OCI-LY3 (cell line): ENCODE measurements at regions not wholly inside any gene's neighbourhood (a gene's known extent, or its start where the extent isn't known, plus 50 kb on each side); places are given as distances from the start of the nearest gene placed in this dataset.

Experiments used
- H2AFZ ChIP-seq: fragments of 200-600, 300-600 bp; shearing (Covaris generic); 2 replicates; pipeline ENCODE4 v1.6.0; 2014; ENCODE audit warnings: antibody characterized with exemption, low read depth, low read length
- H3K27ac ChIP-seq: fragments of 200-600, 300-600 bp; sonication (generic); 2 replicates; pipeline ENCODE4 v1.5.1; 2014; ENCODE audit warnings: mild to moderate bottlenecking, low read length, moderate library complexity, mixed read lengths
- H3K27me3 ChIP-seq: fragments of 200-600, 300-600 bp; sonication (generic); 2 replicates; pipeline ENCODE4 v1.6.1; 2014; ENCODE audit warnings: low read depth, low read length, mixed read lengths
- H3K36me3 ChIP-seq: fragments of 200-600, 300-600 bp; sonication (generic); replicated peaks from 2 replicates; pipeline ENCODE3; 2014; ENCODE audit warnings: low read depth, low read length, mixed read lengths
- H3K4me1 ChIP-seq: fragments of 300-600, 200-600 bp; sonication (generic); 2 replicates; pipeline ENCODE4 v1.6.1; 2014; ENCODE audit warnings: low read length, mixed read lengths
- H3K4me2 ChIP-seq: fragments of 200-600, 300-600 bp; sonication (generic); 2 replicates; pipeline ENCODE4 v1.6.1; 2014; ENCODE audit warnings: low read length, mixed read lengths
- H3K4me3 ChIP-seq: fragments of 300-600, 200-600 bp; sonication (generic); 2 replicates; pipeline ENCODE4 v1.5.1; 2014; ENCODE audit warnings: antibody characterized with exemption, mild to moderate bottlenecking, low read length, moderate library complexity
- H3K79me2 ChIP-seq: fragments of 300-600, 200-600 bp; shearing (Covaris generic); 2 replicates; pipeline ENCODE4 v1.6.1; 2014; ENCODE audit warnings: mild to moderate bottlenecking, low read length, mixed read lengths
- H3K9ac ChIP-seq: fragments of 300-600, 200-600 bp; shearing (Covaris generic); 2 replicates; pipeline ENCODE4 v1.6.0; 2014; ENCODE audit warnings: mild to moderate bottlenecking, low read length, moderate library complexity
- H3K9me3 ChIP-seq: fragments of 200-600, 300-600 bp; shearing (Covaris generic); 2 replicates; pipeline ENCODE4 v1.6.1; 2014; ENCODE audit warnings: low read length, mixed read lengths; ENCODE audit not compliant: insufficient read depth
- H4K20me1 ChIP-seq: fragments of 200-600, 300-600 bp; sonication (generic); 2 replicates; pipeline ENCODE4 v1.6.1; 2016; ENCODE audit warnings: low read length, mixed read lengths; ENCODE audit not compliant: insufficient read depth
- CTCF ChIP-seq: fragments of 200-600, 300-600 bp; sonication (generic); IDR thresholded peaks from 2 replicates; pipeline ENCODE4 v1.5.1; 2014; ENCODE audit warnings: antibody characterized with exemption, low read length, low read depth
- EZH2phosphoT487 ChIP-seq: fragments of 200-600 bp; shearing (Covaris generic); IDR thresholded peaks from 2 replicates; pipeline ENCODE4 v1.6.1; 2018; ENCODE audit warnings: antibody characterized with exemption, mixed run types, low read depth

- Histone ChIP-seq H3K4me2 (no peak overlapping the region), H3K9ac (no peak overlapping the region), H3K36me3 (no peaks in the 10 kb centered on the region), H2AFZ (no peak overlapping the region), H3K9me3 (no peaks in the 10 kb centered on the region), H3K27ac (no peak overlapping the region), H3K4me1 (no peaks in the 10 kb centered on the region), H3K4me3 (no peak overlapping the region), H3K27me3 (no peaks in the 10 kb centered on the region), H3K79me2 (no peaks in the 10 kb centered on the region), H4K20me1 (no peaks in the 10 kb centered on the region)
- no peak for TF ChIP-seq EZH2phosphoT487
- TF ChIP-seq CTCF, result no peak
Measured at GRCh38 chr7:26486153-26486552, 194.5 kb downstream of the SNX10 start.

- H3K4me3 ChIP-seq, result no peak overlapping the region
- TF ChIP-seq EZH2phosphoT487 (no peak), CTCF (no peak)
- no peaks in the 10 kb centered on the region for H3K27me3 ChIP-seq
- no peak overlapping the region for H3K4me2 ChIP-seq
- no peak overlapping the region for H3K9ac ChIP-seq
- no peaks in the 10 kb centered on the region for H4K20me1 ChIP-seq
- H3K4me1 ChIP-seq, result no peaks in the 10 kb centered on the region
- H3K9me3 ChIP-seq, result no peaks in the 10 kb centered on the region
- no peaks in the 10 kb centered on the region for H3K36me3 ChIP-seq
- H3K79me2 ChIP-seq, result no peaks in the 10 kb centered on the region
- no peak overlapping the region for H3K27ac ChIP-seq
- H2AFZ ChIP-seq, result no peak overlapping the region
Measured at GRCh38 chr7:26487780-26488515, 196.3 kb downstream of the SNX10 start.

- Histone ChIP-seq H2AFZ (no peak overlapping the region), H3K79me2 (no peaks in the 10 kb centered on the region), H3K9ac (no peak overlapping the region), H4K20me1 (no peaks in the 10 kb centered on the region), H3K4me1 (no peaks in the 10 kb centered on the region), H3K36me3 (no peaks in the 10 kb centered on the region), H3K27ac (no peak overlapping the region), H3K4me3 (no peak overlapping the region), H3K9me3 (no peaks in the 10 kb centered on the region), H3K4me2 (no peak overlapping the region), H3K27me3 (no peaks in the 10 kb centered on the region)
- TF ChIP-seq EZH2phosphoT487, result no peak
- TF ChIP-seq CTCF, result no peak
Measured at GRCh38 chr7:26489391-26489790, 197.7 kb downstream of the SNX10 start.

GRCh38 chr7:26489906-26490639 is 198.4 kb downstream of the SNX10 start:
- H3K9me3 ChIP-seq, result no peaks in the 10 kb centered on the region
- H2AFZ ChIP-seq, result no peak overlapping the region
- no peaks in the 10 kb centered on the region for H4K20me1 ChIP-seq
- no peak overlapping the region for H3K27ac ChIP-seq
- no peaks in the 10 kb centered on the region for H3K27me3 ChIP-seq
- H3K36me3 ChIP-seq, result no peaks in the 10 kb centered on the region
- H3K4me2 ChIP-seq, result no peak overlapping the region
- TF ChIP-seq CTCF (no peak), EZH2phosphoT487 (no peak)
- H3K79me2 ChIP-seq, result no peaks in the 10 kb centered on the region
- H3K4me3 ChIP-seq, result no peak overlapping the region
- H3K9ac ChIP-seq, result no peak overlapping the region
- H3K4me1 ChIP-seq, result no peaks in the 10 kb centered on the region
